ENCODE measurements at regions not wholly inside any gene's neighbourhood (a gene's known extent, or its start where the extent isn't known, plus 50 kb on each side); places are given as distances from the start of the nearest gene placed in this dataset.

- Mint-ChIP-seq H3K4me1 (ENCODE audit: low read depth) (no peaks in the 10 kb centered on the region), H3K4me3 (no peak overlapping the region), H3K27ac (no peak overlapping the region), H3K36me3 (ENCODE audit: low read depth) (no peaks in the 10 kb centered on the region), H3K27me3 (no peaks in the 10 kb centered on the region), H3K9me3 (no peaks in the 10 kb centered on the region)
- POLR2A ChIA-PET = no interaction called here
- no peaks in the 10 kb centered on the region for H3K36me3 ChIP-seq (ENCODE audit: insufficient read depth, low read length)
- no peak for TF ChIP-seq CTCF (IDR thresholded peaks at IDR 0.05)
- no peaks in the 10 kb centered on the region for H3K27me3 ChIP-seq (ENCODE audit: control insufficient read depth in 1 of 2, insufficient read depth in 2 of 2, low read length in 2 of 2)
- intact Hi-C loops (cut with DNase I, micrococcal nuclease) = no loop called here
- ATAC-seq (ENCODE audit: poor library complexity) (no peak), DNase-seq (no peak)
- H3K9me3 ChIP-seq (ENCODE audit: control insufficient read depth in 1 of 2, insufficient read depth in 1 of 2, low read length in 2 of 2) = peaks cover 5% of the 10 kb centered on the region in 2 experiments
- H3K4me1 ChIP-seq (ENCODE audit: insufficient read depth, low read length) = no peaks in the 10 kb centered on the region
- no peak overlapping the region for H3K4me3 ChIP-seq (ENCODE audit: low read length)
- CTCF ChIA-PET = no interaction called here
- H3K27ac ChIP-seq (ENCODE audit: low read depth in 1 of 2, low read length in 2 of 2) = no peak overlapping the region
Observed at GRCh38 chr14:82896476-82896875, 1362.8 kb upstream of the SEL1L start.

- no peak for TF ChIP-seq CTCF (IDR thresholded peaks at IDR 0.05)
- H3K4me3 ChIP-seq (ENCODE audit: low read length) = no peak overlapping the region
- Mint-ChIP-seq H3K4me1 (ENCODE audit: low read depth) (no peaks in the 10 kb centered on the region), H3K27ac (no peak overlapping the region), H3K4me3 (no peak overlapping the region), H3K27me3 (no peaks in the 10 kb centered on the region), H3K36me3 (ENCODE audit: low read depth) (no peaks in the 10 kb centered on the region), H3K9me3 (peaks cover 2% of the 10 kb centered on the region)
- DNase-seq (no peak), ATAC-seq (ENCODE audit: poor library complexity) (no peak)
- no peak overlapping the region for H3K27ac ChIP-seq (ENCODE audit: low read depth in 1 of 2, low read length in 2 of 2)
- ChIA-PET CTCF (no interaction called here), POLR2A (no interaction called here)
- H3K4me1 ChIP-seq (ENCODE audit: insufficient read depth, low read length) = no peaks in the 10 kb centered on the region
- intact Hi-C loops (cut with DNase I, micrococcal nuclease) = no loop called here
- no peaks in the 10 kb centered on the region for H3K27me3 ChIP-seq (ENCODE audit: control insufficient read depth in 1 of 2, insufficient read depth in 2 of 2, low read length in 2 of 2)
- peaks cover 5% of the 10 kb centered on the region in 2 experiments for H3K9me3 ChIP-seq (ENCODE audit: control insufficient read depth in 1 of 2, insufficient read depth in 1 of 2, low read length in 2 of 2)
- no peaks in the 10 kb centered on the region for H3K36me3 ChIP-seq (ENCODE audit: insufficient read depth, low read length)
Observed at GRCh38 chr14:82897469-82898308, 1364.0 kb upstream of the SEL1L start.

- no peak for TF ChIP-seq CTCF (IDR thresholded peaks at IDR 0.05)
- H3K27me3 ChIP-seq (ENCODE audit: control insufficient read depth in 1 of 2, insufficient read depth in 2 of 2, low read length in 2 of 2) = no peaks in the 10 kb centered on the region
- DNase-seq (no peak), ATAC-seq (ENCODE audit: poor library complexity) (no peak)
- no peak overlapping the region for H3K27ac Mint-ChIP-seq
- ChIA-PET POLR2A (no interaction called here), CTCF (no interaction called here)
- no peak overlapping the region for H3K4me3 ChIP-seq (ENCODE audit: low read length)
- H3K36me3 Mint-ChIP-seq (ENCODE audit: low read depth) = no peaks in the 10 kb centered on the region
- no peaks in the 10 kb centered on the region for H3K9me3 ChIP-seq (ENCODE audit: control insufficient read depth in 1 of 2, insufficient read depth in 1 of 2, low read length in 2 of 2)
- H3K27me3 Mint-ChIP-seq = no peaks in the 10 kb centered on the region
- H3K4me1 ChIP-seq (ENCODE audit: insufficient read depth, low read length) = no peaks in the 10 kb centered on the region
- no peaks in the 10 kb centered on the region for H3K4me1 Mint-ChIP-seq (ENCODE audit: low read depth)
- H3K27ac ChIP-seq (ENCODE audit: low read depth in 1 of 2, low read length in 2 of 2) = no peak overlapping the region
- H3K9me3 Mint-ChIP-seq = peaks cover 17% of the 10 kb centered on the region
- no peaks in the 10 kb centered on the region for H3K36me3 ChIP-seq (ENCODE audit: insufficient read depth, low read length)
- intact Hi-C loops (cut with DNase I, micrococcal nuclease) = no loop called here
- no peak overlapping the region for H3K4me3 Mint-ChIP-seq
Observed at GRCh38 chr14:82905762-82906161, 1372.1 kb upstream of the SEL1L start.

Measured in CD4-positive, alpha-beta T cell (primary cell).